Keratinocyte (primary cell): ENCODE measurements at regions not wholly inside any gene's neighbourhood (a gene's known extent, or its start where the extent isn't known, plus 50 kb on each side); places are given as distances from the start of the nearest gene placed in this dataset.

Source experiments
- DNase-seq: peaks from one replicate; pipeline ENCODE4 v3.0.0-alpha.2; 2011; ENCODE audit warnings: low read depth, missing footprints, low spot score
- FAIRE-seq: peaks from 2 replicates; lab custom pipeline; 2011; peaks lifted over from hg19 to GRCh38; lab: Jason Lieb, UNC
- H2AFZ ChIP-seq: 2 replicates; pipeline ENCODE4 v1.6.0; 2012; ENCODE audit warnings: low read length, control low read depth, inconsistent platforms; ENCODE audit not compliant: control insufficient read depth
- H3K27ac ChIP-seq: 2 replicates; pipeline ENCODE4 v1.5.1; 2011; ENCODE audit warnings: low read length; ENCODE audit not compliant: control insufficient read depth, insufficient read depth
- H3K27me3 ChIP-seq: 3 replicates; pipeline ENCODE4 v1.6.0; 2011; ENCODE audit warnings: low read length; ENCODE audit not compliant: control insufficient read depth, insufficient read depth; ENCODE audit errors: extremely low read depth
- H3K36me3 ChIP-seq, 2 experiments: 2 replicates in 1 of 2; 3 replicates in 1 of 2; pipeline ENCODE4 v1.5.1; 2011; ENCODE audit warnings: low read length in 2 of 2, mild to moderate bottlenecking in 1 of 2; ENCODE audit not compliant: control insufficient read depth in 2 of 2, insufficient read depth in 2 of 2; ENCODE audit errors: extremely low read depth in 1 of 2
- H3K4me1 ChIP-seq: 3 replicates; pipeline ENCODE4 v1.5.1; 2011; ENCODE audit warnings: low read length; ENCODE audit not compliant: control insufficient read depth, insufficient read depth; ENCODE audit errors: extremely low read depth
- H3K4me2 ChIP-seq: 3 replicates; pipeline ENCODE4 v1.6.0; 2011; ENCODE audit warnings: low read depth, low read length; ENCODE audit not compliant: control insufficient read depth, insufficient read depth; ENCODE audit errors: extremely low read depth
- H3K4me3 ChIP-seq, 3 experiments: fragments of 200-600 bp in 1 of 3; sonication (generic) in 1 of 3; 2 replicates in 2 of 3; 3 replicates in 1 of 3; pipeline ENCODE4 v1.5.1; 2011 to 2016; ENCODE audit warnings: low read length in 3 of 3, mild to moderate bottlenecking in 3 of 3, control low read depth in 2 of 3, inconsistent platforms in 1 of 3, low read depth in 1 of 3, mixed read lengths in 1 of 3, mixed run types in 1 of 3, moderate library complexity in 1 of 3; ENCODE audit not compliant: control insufficient read depth in 2 of 3, insufficient read depth in 2 of 3; ENCODE audit errors: extremely low read depth in 1 of 3
- H3K79me2 ChIP-seq: 2 replicates; pipeline ENCODE4 v1.6.0; 2012; ENCODE audit warnings: low read length; ENCODE audit not compliant: control insufficient read depth, insufficient read depth
- H3K9ac ChIP-seq: 3 replicates; pipeline ENCODE4 v1.6.0; 2011; ENCODE audit warnings: low read length; ENCODE audit not compliant: control insufficient read depth, insufficient read depth; ENCODE audit errors: extremely low read depth
- H3K9me1 ChIP-seq: 3 replicates; pipeline ENCODE4 v1.6.0; 2011; ENCODE audit warnings: low read length; ENCODE audit not compliant: control insufficient read depth, insufficient read depth; ENCODE audit errors: extremely low read depth
- H3K9me3 ChIP-seq: 2 replicates; pipeline ENCODE4 v1.5.1; 2012; ENCODE audit warnings: low read depth, low read length; ENCODE audit not compliant: control insufficient read depth
- H4K20me1 ChIP-seq: 3 replicates; pipeline ENCODE4 v1.6.0; 2011; ENCODE audit warnings: low read length; ENCODE audit not compliant: control insufficient read depth, insufficient read depth; ENCODE audit errors: extremely low read depth
- EZH2 ChIP-seq: IDR thresholded peaks from one replicate; pipeline ENCODE4 v1.6.1; 2012; ENCODE audit warnings: inconsistent platforms, mild to moderate bottlenecking, low read length, moderate library complexity
- dilution Hi-C: fragments of 300-500 bp; cut with MboI; formaldehyde crosslinking; loops from one replicate; pipeline ENCODE4 v1.7.0; 2020; ENCODE audit warnings: low sequenced_read_pairs; ENCODE audit not compliant: extremely low pct_ligation_motif_present
- TF ChIP-seq, protein P1 (sequence below), 3 experiments: IDR thresholded peaks in 1 of 3; conservative IDR thresholded peaks in 1 of 3; optimal IDR thresholded peaks in 1 of 3; 2 replicates in 2 of 3; 3 replicates in 1 of 3; pipeline versions ENCODE3 to v1.5.1; 2011; ENCODE audit warnings: low read length in 3 of 3, mild to moderate bottlenecking in 3 of 3, moderate library complexity in 2 of 3, control low read depth in 1 of 3, inconsistent platforms in 1 of 3; ENCODE audit not compliant: insufficient read depth in 2 of 3; ENCODE audit errors: extremely low read depth in 1 of 3

DNA sequence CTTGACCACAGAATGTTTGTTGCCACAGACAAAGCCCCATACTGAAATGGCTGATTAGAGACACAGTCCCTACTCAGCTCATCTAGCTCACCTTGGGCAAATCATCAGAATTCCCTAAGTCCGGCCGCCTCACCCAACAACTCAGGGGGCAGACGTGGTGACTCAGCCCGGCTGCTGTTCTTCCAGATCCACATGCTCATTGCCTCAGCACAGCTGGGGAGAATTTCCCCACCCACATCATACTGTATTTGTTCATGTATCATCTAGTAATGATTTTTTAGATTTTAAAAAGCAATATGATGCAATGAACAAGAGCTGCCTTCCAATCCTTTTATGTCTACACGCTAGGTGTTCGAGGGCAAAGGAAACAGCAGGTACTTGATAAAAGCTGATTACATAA is 333.8 kb upstream of the TENM3 start:
- Histone ChIP-seq H3K36me3 (no peaks in the 10 kb centered on the region), H3K4me2 (no peak overlapping the region), H3K79me2 (no peaks in the 10 kb centered on the region), H3K9me3 (peaks cover 4% of the 10 kb centered on the region), H3K4me1 (no peaks in the 10 kb centered on the region), H3K4me3 (no peak overlapping the region), H3K9ac (no peak overlapping the region), H3K9me1 (no peaks in the 10 kb centered on the region), H3K27ac (no peak overlapping the region), H2AFZ (no peak overlapping the region), H4K20me1 (no peaks in the 10 kb centered on the region), H3K27me3 (no peaks in the 10 kb centered on the region)
- FAIRE-seq (no peak), DNase-seq (no peak)
- no peak for TF ChIP-seq EZH2
- TF ChIP-seq, protein P1, sequence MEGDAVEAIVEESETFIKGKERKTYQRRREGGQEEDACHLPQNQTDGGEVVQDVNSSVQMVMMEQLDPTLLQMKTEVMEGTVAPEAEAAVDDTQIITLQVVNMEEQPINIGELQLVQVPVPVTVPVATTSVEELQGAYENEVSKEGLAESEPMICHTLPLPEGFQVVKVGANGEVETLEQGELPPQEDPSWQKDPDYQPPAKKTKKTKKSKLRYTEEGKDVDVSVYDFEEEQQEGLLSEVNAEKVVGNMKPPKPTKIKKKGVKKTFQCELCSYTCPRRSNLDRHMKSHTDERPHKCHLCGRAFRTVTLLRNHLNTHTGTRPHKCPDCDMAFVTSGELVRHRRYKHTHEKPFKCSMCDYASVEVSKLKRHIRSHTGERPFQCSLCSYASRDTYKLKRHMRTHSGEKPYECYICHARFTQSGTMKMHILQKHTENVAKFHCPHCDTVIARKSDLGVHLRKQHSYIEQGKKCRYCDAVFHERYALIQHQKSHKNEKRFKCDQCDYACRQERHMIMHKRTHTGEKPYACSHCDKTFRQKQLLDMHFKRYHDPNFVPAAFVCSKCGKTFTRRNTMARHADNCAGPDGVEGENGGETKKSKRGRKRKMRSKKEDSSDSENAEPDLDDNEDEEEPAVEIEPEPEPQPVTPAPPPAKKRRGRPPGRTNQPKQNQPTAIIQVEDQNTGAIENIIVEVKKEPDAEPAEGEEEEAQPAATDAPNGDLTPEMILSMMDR (optimal IDR thresholded peaks at IDR 0.05 in 1 of 3, IDR thresholded peaks at IDR 0.05 in 1 of 3, conservative IDR thresholded peaks at IDR 0.05 in 1 of 3; ENCODE audit: extremely low read depth in 1 of 3, insufficient read depth in 2 of 3, low read length in 3 of 3) = no peak
- dilution Hi-C loops = no loop called here

DNA sequence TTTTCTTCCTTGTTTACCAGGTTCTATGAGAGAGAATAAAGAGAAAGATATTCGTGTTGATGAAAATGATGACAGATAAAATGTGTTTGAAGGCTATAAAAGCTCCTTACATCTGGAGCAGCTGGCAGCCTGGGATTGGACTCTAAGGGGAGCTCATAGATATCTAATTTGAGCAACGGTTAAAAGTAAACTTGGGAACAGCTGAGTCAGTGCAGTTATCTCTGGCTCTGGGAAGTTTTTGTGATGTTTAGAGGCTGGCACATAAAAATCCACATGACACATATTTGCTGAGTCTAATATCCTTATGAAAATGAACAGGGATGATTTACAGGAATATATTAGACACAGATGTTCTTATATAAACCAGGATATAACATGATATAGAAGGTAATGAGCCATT is 331.8 kb upstream of the TENM3 start:
- no peak overlapping the region for H3K4me3 ChIP-seq
- H3K27ac ChIP-seq = no peak overlapping the region
- FAIRE-seq (no peak), DNase-seq (no peak)
- H3K36me3 ChIP-seq = no peaks in the 10 kb centered on the region
- TF ChIP-seq, protein P1 (optimal IDR thresholded peaks at IDR 0.05 in 1 of 3, IDR thresholded peaks at IDR 0.05 in 1 of 3, conservative IDR thresholded peaks at IDR 0.05 in 1 of 3; ENCODE audit: extremely low read depth in 1 of 3, insufficient read depth in 2 of 3, low read length in 3 of 3) = no peak
- no peak for TF ChIP-seq EZH2
- no peak overlapping the region for H3K9ac ChIP-seq
- H2AFZ ChIP-seq = no peak overlapping the region
- no peaks in the 10 kb centered on the region for H3K27me3 ChIP-seq
- dilution Hi-C loops = no loop called here
- no peaks in the 10 kb centered on the region for H3K9me1 ChIP-seq
- H3K4me2 ChIP-seq = no peak overlapping the region
- H3K79me2 ChIP-seq = no peaks in the 10 kb centered on the region
- H4K20me1 ChIP-seq = no peaks in the 10 kb centered on the region
- peaks cover 2% of the 10 kb centered on the region for H3K9me3 ChIP-seq
- H3K4me1 ChIP-seq = no peaks in the 10 kb centered on the region
